Osteoblast (primary cell): ENCODE measurements at regions not wholly inside any gene's neighbourhood (a gene's known extent, or its start where the extent isn't known, plus 50 kb on each side); places are given as distances from the start of the nearest gene placed in this dataset.
A peak's percentile ranks its signal among the peaks of the same experiment; 100 is the strongest.

Experiments
- DNase-seq: peaks from one replicate; pipeline ENCODE4 v3.0.0; 2011; ENCODE audit warnings: low spot score, mixed read lengths; ENCODE audit not compliant: insufficient read length; ENCODE audit errors: missing footprints
- H2AFZ ChIP-seq: 2 replicates; pipeline ENCODE4 v1.6.0; 2011; ENCODE audit warnings: mild to moderate bottlenecking, low read length
- H3K27ac ChIP-seq: 2 replicates; pipeline ENCODE4 v1.5.1; 2011; ENCODE audit warnings: mild to moderate bottlenecking, low read depth, low read length, moderate library complexity
- H3K27me3 ChIP-seq: 2 replicates; pipeline ENCODE4 v1.6.0; 2012; ENCODE audit warnings: mild to moderate bottlenecking, control low read depth, inconsistent platforms, low read length, moderate library complexity; ENCODE audit not compliant: insufficient read depth
- H3K36me3 ChIP-seq: 2 replicates; pipeline ENCODE4 v1.5.1; 2011; ENCODE audit warnings: mild to moderate bottlenecking, low read length, control low read depth, moderate library complexity; ENCODE audit not compliant: insufficient read depth
- H3K4me1 ChIP-seq: 2 replicates; pipeline ENCODE4 v1.5.1; 2011; ENCODE audit warnings: mild to moderate bottlenecking, low read length, control low read depth, moderate library complexity; ENCODE audit not compliant: insufficient read depth
- H3K4me2 ChIP-seq: 2 replicates; pipeline ENCODE4 v1.6.0; 2011; ENCODE audit warnings: mild to moderate bottlenecking, low read length; ENCODE audit not compliant: insufficient read depth
- H3K4me3 ChIP-seq: fragments of 200-600 bp; sonication (generic); 3 replicates; pipeline ENCODE4 v1.5.1; 2012; ENCODE audit warnings: mild to moderate bottlenecking, low read length, inconsistent platforms; ENCODE audit not compliant: insufficient read depth
- H3K79me2 ChIP-seq: 2 replicates; pipeline ENCODE4 v1.6.0; 2012; ENCODE audit warnings: mild to moderate bottlenecking, low read length, control low read depth, inconsistent platforms; ENCODE audit not compliant: insufficient read depth
- H3K9me3 ChIP-seq: 2 replicates; pipeline ENCODE4 v1.5.1; 2011; ENCODE audit warnings: low read depth, low read length, control low read depth
- H4K20me1 ChIP-seq: 2 replicates; pipeline ENCODE4 v1.6.0; 2012; ENCODE audit warnings: mild to moderate bottlenecking, low read length, control low read depth; ENCODE audit not compliant: insufficient read depth
- TF ChIP-seq, protein P1 (sequence below): IDR thresholded peaks from 2 replicates; pipeline ENCODE4 v1.5.1; 2011; ENCODE audit warnings: mild to moderate bottlenecking, low read depth, low read length, moderate library complexity; ENCODE audit errors: extremely low read depth

- TF ChIP-seq, protein P1, sequence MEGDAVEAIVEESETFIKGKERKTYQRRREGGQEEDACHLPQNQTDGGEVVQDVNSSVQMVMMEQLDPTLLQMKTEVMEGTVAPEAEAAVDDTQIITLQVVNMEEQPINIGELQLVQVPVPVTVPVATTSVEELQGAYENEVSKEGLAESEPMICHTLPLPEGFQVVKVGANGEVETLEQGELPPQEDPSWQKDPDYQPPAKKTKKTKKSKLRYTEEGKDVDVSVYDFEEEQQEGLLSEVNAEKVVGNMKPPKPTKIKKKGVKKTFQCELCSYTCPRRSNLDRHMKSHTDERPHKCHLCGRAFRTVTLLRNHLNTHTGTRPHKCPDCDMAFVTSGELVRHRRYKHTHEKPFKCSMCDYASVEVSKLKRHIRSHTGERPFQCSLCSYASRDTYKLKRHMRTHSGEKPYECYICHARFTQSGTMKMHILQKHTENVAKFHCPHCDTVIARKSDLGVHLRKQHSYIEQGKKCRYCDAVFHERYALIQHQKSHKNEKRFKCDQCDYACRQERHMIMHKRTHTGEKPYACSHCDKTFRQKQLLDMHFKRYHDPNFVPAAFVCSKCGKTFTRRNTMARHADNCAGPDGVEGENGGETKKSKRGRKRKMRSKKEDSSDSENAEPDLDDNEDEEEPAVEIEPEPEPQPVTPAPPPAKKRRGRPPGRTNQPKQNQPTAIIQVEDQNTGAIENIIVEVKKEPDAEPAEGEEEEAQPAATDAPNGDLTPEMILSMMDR: no peak
- H3K27ac ChIP-seq: no peak overlapping the region
Measured at GRCh38 chr10:85447690-85448089, 918.9 kb downstream of the GRID1 start.

DNA sequence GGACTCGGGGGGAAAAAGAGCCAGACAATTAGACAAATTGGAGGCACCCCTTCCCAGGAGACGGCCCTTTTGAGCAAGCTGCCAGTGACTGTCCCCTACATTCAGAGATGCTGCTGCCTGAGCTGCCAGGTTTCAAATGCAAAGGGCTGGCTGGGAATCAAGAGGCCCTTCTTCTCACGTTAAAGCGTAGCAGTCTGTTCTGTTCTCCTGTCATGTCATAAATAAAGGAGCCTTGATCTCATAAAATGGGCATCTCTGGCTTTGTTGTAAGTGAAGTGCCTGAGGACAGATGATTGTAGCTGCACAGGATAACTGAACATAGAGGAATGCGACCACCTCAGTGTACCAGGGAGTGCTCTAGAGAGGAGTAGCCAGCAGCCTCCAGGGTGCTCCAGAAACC, 917.9 kb downstream of the GRID1 start:
- Histone ChIP-seq H3K4me1 (no peaks in the 10 kb centered on the region), H3K4me3 (no peak overlapping the region), H4K20me1 (no peaks in the 10 kb centered on the region), H3K36me3 (no peaks in the 10 kb centered on the region), H3K79me2 (no peaks in the 10 kb centered on the region), H3K27me3 (no peaks in the 10 kb centered on the region), H3K27ac (no peak overlapping the region), H3K4me2 (no peak overlapping the region), H2AFZ (no peak overlapping the region), H3K9me3 (peaks cover 2% of the 10 kb centered on the region)
- TF ChIP-seq, protein P1: no peak
- DNase-seq: peak; percentile 32

More at GRCh38 chr10:85447690-85448089, 918.9 kb downstream of the GRID1 start:
- no peaks in the 10 kb centered on the region for H4K20me1 ChIP-seq
- no peak overlapping the region for H2AFZ ChIP-seq
- peaks cover 2% of the 10 kb centered on the region for H3K9me3 ChIP-seq
- H3K4me1 ChIP-seq: no peaks in the 10 kb centered on the region
- no peaks in the 10 kb centered on the region for H3K27me3 ChIP-seq
- no peak for DNase-seq
- H3K4me2 ChIP-seq: no peak overlapping the region
- H3K36me3 ChIP-seq: no peaks in the 10 kb centered on the region
- H3K79me2 ChIP-seq: no peaks in the 10 kb centered on the region
- H3K4me3 ChIP-seq: no peak overlapping the region

GRCh38 chr10:85454386-85454785, 912.2 kb downstream of the GRID1 start:
- Histone ChIP-seq H3K27me3 (no peaks in the 10 kb centered on the region), H3K4me3 (no peak overlapping the region), H3K4me2 (no peak overlapping the region)

DNA sequence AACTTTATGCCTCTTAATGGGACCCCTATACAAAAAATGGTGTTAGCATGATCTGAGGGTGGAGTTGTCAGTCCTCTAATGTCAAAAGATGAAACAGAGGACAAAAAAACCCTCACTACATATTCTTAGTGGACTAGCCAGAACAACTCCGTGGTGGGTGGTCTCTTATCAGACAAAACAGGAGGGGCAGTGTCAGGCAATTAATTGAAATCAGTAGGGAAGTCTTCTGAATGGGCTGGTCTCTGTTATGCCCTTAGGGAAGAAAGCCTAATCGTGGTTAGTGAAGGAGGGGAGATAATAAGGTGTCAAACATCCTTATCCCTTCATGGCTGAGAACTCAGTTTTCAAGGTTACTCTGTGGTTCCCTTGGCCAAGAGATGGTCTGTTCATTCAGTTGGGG, 909.4 kb downstream of the GRID1 start:
- Histone ChIP-seq H3K9me3 (peaks cover 3% of the 10 kb centered on the region), H4K20me1 (no peaks in the 10 kb centered on the region), H3K36me3 (no peaks in the 10 kb centered on the region), H3K4me1 (no peaks in the 10 kb centered on the region), H3K79me2 (no peaks in the 10 kb centered on the region), H2AFZ (no peak overlapping the region), H3K4me3 (no peak overlapping the region), H3K27ac (no peak overlapping the region), H3K4me2 (no peak overlapping the region), H3K27me3 (no peaks in the 10 kb centered on the region)
- TF ChIP-seq, protein P1: no peak
- no peak for DNase-seq

More at GRCh38 chr10:85454386-85454785, 912.2 kb downstream of the GRID1 start:
- H3K4me1 ChIP-seq: no peaks in the 10 kb centered on the region
- H2AFZ ChIP-seq: no peak overlapping the region
- no peaks in the 10 kb centered on the region for H3K36me3 ChIP-seq
- TF ChIP-seq, protein P1: no peak
- H3K9me3 ChIP-seq: peaks cover 3% of the 10 kb centered on the region
- DNase-seq: no peak
- no peaks in the 10 kb centered on the region for H4K20me1 ChIP-seq
- H3K27ac ChIP-seq: no peak overlapping the region
- no peaks in the 10 kb centered on the region for H3K79me2 ChIP-seq
